SK-N-MC (cell line): ENCODE measurements at regions not wholly inside any gene's neighbourhood (a gene's known extent, or its start where the extent isn't known, plus 50 kb on each side); places are given as distances from the start of the nearest gene placed in this dataset.
A peak's percentile ranks its signal among the peaks of the same experiment; 100 is the strongest.

Source experiments
- DNase-seq: peaks from one replicate; pipeline ENCODE4 v3.0.0-alpha.2; 2011; ENCODE audit warnings: low read depth, low spot score
- H3K27ac ChIP-seq: fragments of 200-600 bp; sonication (generic); 2 replicates; pipeline ENCODE4 v1.5.1; 2016; ENCODE audit warnings: mixed run types
- H3K36me3 ChIP-seq: fragments of 200-600 bp; sonication (generic); 2 replicates; pipeline ENCODE4 v1.6.1; 2017; ENCODE audit warnings: antibody characterized with exemption, low read length, mixed read lengths; ENCODE audit not compliant: insufficient read depth
- H3K4me3 ChIP-seq: fragments of 200-600 bp; sonication (generic); 2 replicates; pipeline ENCODE4 v1.5.1; 2016
- H3K9ac ChIP-seq: fragments of 200-600 bp; sonication (generic); 2 replicates; pipeline ENCODE4 v1.8.0; 2017; ENCODE audit warnings: mixed run types, mixed read lengths; ENCODE audit not compliant: insufficient read length
- H3K9me3 ChIP-seq: fragments of 200-600 bp; sonication (generic); 2 replicates; pipeline ENCODE4 v1.6.1; 2017; ENCODE audit warnings: low read depth, mild to moderate bottlenecking, antibody characterized with exemption, low read length, moderate library complexity, mixed read lengths
- EZH2 ChIP-seq: fragments of 200-600 bp; sonication (generic); IDR thresholded peaks from one replicate; pipeline ENCODE4 v1.6.1; 2017; ENCODE audit warnings: antibody characterized with exemption
- FOXP2 ChIP-seq: optimal IDR thresholded peaks from 2 replicates; pipeline ENCODE3; 2011; ENCODE audit warnings: mild to moderate bottlenecking, moderate library complexity; ENCODE audit not compliant: insufficient read depth; ENCODE audit errors: extremely low read length, control extremely low read depth
- POLR2AphosphoS5 ChIP-seq: IDR thresholded peaks from 2 replicates; pipeline ENCODE4 v1.6.1; 2012; ENCODE audit warnings: mild to moderate bottlenecking, low read depth, low read length, borderline replicate concordance

GRCh38 chr2:8234757-8235374 is 447.0 kb upstream of the ID2 start:
- H3K9ac ChIP-seq: no peak overlapping the region
- H3K27ac ChIP-seq: no peak overlapping the region
- H3K4me3 ChIP-seq: no peak overlapping the region
- H3K36me3 ChIP-seq: no peaks in the 10 kb centered on the region
- no peaks in the 10 kb centered on the region for H3K9me3 ChIP-seq
- TF ChIP-seq EZH2: no peak
- no peak for TF ChIP-seq FOXP2
- TF ChIP-seq POLR2AphosphoS5: no peak
- DNase-seq: no peak

DNA sequence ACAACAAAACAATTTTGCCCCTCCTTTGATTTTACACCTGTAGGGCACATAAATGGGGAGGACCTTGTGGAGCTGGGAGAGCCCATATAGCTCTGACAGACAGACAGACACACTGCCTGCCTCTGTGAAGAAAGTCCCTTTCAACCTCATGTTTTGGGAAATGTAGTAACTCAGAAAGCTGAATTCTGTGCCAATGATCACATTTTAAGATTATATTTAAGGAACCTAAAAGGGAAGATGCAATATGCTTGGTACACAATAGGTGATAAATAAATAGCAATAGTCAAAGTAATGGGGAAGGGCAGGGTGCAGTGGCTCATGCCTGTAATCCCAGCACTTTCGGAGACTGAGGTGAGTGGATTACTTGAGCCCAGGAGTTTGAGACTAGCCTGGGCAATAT is 446.4 kb upstream of the ID2 start:
- H3K36me3 ChIP-seq: no peaks in the 10 kb centered on the region

DNA sequence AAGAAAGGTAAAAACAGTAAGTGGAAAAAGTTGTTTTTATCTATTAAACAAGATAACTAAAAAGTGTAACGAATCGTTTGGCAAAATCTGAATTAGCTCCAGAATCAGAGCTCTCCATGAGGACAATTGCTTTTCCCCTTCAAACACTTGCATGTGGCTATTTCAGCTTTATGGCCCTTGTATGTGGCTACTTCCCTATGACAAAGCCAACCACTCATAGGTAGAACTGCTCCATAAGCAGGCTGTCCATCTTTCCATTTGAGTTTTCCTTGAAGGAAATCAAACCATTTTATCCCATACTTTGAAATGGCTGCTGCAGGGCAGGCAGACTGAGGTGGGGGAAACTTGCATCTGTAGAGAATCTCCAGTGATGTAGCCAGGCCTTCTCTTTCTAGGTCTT is 445.5 kb upstream of the ID2 start:
- Histone ChIP-seq H3K27ac (no peak overlapping the region), H3K4me3 (no peak overlapping the region), H3K36me3 (no peaks in the 10 kb centered on the region), H3K9ac (no peak overlapping the region), H3K9me3 (no peaks in the 10 kb centered on the region)
- no peak for DNase-seq
- TF ChIP-seq FOXP2 (no peak), POLR2AphosphoS5 (no peak)

More for the DNA sequence above, 446.4 kb upstream of the ID2 start:
- Histone ChIP-seq H3K4me3 (no peak overlapping the region), H3K27ac (no peak overlapping the region), H3K9ac (no peak overlapping the region), H3K9me3 (no peaks in the 10 kb centered on the region)
- TF ChIP-seq POLR2AphosphoS5 (no peak), FOXP2 (no peak)
- no peak for DNase-seq

- Histone ChIP-seq H3K4me3 (peak overlapping the region; percentile 4; the same call in 1 of the 2 replicates), H3K36me3 (no peaks in the 10 kb centered on the region), H3K9ac (no peak overlapping the region), H3K9me3 (no peaks in the 10 kb centered on the region), H3K27ac (peak overlapping the region; percentile 70)
- DNase-seq: no peak
- TF ChIP-seq FOXP2: no peak
Observed at GRCh38 chr2:8238521-8239230, 443.2 kb upstream of the ID2 start.

GRCh38 chr2:8239531-8240088 is 442.2 kb upstream of the ID2 start:
- Histone ChIP-seq H3K9me3 (no peaks in the 10 kb centered on the region), H3K36me3 (no peaks in the 10 kb centered on the region), H3K27ac (peak overlapping the region; percentile 70), H3K9ac (no peak overlapping the region), H3K4me3 (peak overlapping the region; percentile 14; the same call in 1 of the 2 replicates)
- TF ChIP-seq EZH2 (no peak), FOXP2 (no peak), POLR2AphosphoS5 (no peak)
- no peak for DNase-seq

- no peak for DNase-seq
- Histone ChIP-seq H3K27ac (no peak overlapping the region), H3K9me3 (no peaks in the 10 kb centered on the region), H3K4me3 (no peak overlapping the region), H3K9ac (no peak overlapping the region), H3K36me3 (no peaks in the 10 kb centered on the region)
- TF ChIP-seq EZH2 (no peak), POLR2AphosphoS5 (no peak), FOXP2 (no peak)
Observed at GRCh38 chr2:8241317-8241716, 440.5 kb upstream of the ID2 start.

DNA sequence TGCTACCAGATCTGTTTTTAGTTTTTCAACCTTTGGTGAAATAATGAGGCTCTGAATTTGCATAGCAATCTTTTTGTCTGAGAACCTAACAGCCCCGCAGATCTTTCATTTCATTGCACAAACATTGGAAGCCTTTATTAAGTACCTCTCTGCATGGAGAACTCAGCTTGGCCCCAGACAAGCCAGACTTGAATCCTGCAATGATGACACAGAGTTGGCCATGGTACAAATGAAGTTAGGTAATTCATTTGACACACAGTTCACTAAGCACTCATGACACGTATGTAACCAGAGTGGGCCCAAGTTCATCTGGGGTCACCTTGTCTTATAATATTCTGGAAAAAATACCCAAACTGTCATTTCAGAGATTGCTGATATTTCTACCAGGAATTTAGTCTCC is 439.1 kb upstream of the ID2 start:
- H3K27ac ChIP-seq: peak overlapping the region; percentile 53; the same call in 1 of the 2 replicates
- no peak for TF ChIP-seq POLR2AphosphoS5
- TF ChIP-seq EZH2: no peak
- TF ChIP-seq FOXP2: no peak
- no peak overlapping the region for H3K9ac ChIP-seq

DNA sequence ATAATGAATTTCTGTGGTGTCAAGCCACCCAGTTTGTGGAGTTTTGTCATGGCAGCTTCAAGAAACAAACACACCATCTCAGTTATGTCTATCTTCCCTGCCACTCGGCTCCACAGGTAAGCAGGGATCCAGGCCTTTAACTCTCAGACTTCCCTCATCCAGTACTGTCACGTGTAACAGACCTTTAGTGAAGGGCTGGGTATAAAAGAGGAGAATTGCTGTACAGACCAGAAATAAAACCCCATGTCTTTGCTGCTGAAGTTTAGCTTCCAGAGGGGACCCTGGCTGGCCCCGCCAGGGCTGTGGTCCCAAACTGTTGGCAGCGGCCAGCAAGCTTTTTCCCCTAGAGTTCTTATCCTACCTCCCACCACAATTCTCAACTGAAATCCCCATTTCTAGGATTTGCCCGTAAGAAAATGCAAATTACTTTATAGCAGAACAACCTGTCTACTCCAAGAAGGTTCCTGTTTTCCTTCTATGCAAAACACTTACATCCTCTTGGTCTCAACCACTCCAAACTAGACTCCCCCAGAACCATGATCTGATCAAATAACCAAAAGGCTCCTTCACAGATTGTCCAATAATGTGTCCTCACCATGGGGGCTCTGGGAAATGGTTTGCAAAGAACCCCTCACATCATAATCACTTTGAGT is 438.0 kb upstream of the ID2 start:
- no peak overlapping the region for H3K27ac ChIP-seq
- no peaks in the 10 kb centered on the region for H3K36me3 ChIP-seq
- no peak overlapping the region for H3K4me3 ChIP-seq
- no peak for TF ChIP-seq POLR2AphosphoS5
- TF ChIP-seq EZH2: no peak
- no peak for TF ChIP-seq FOXP2
- H3K9me3 ChIP-seq: no peaks in the 10 kb centered on the region
- no peak for DNase-seq
- H3K9ac ChIP-seq: no peak overlapping the region

More for the DNA sequence above, 439.1 kb upstream of the ID2 start:
- no peaks in the 10 kb centered on the region for H3K36me3 ChIP-seq
- no peak for DNase-seq
- H3K9me3 ChIP-seq: no peaks in the 10 kb centered on the region
- H3K4me3 ChIP-seq: 0 out of 2 replicates have a peak overlapping the region, but pooled peaks have one; percentile 11
